HCT116 (cell line): ENCODE measurements at regions not wholly inside any gene's neighbourhood (a gene's known extent, or its start where the extent isn't known, plus 50 kb on each side); places are given as distances from the start of the nearest gene placed in this dataset.

Experiments
- ATAC-seq: fragments of 200-7000 bp; cut with Tn5 transposase; 2 replicates; pipeline ENCODE4 v1.9.1; 2020; ENCODE audit warnings: mild to moderate bottlenecking, moderate library complexity
- BruUV-seq: library from RNA; stranded (reverse); fragments of 400-500 nt; replicated peaks from 2 replicates; lab custom pipeline; 2021; lab: Mats Ljungman, UMichigan
- CTCF ChIA-PET: fragments of 300-600 bp; sonication (Branson Sonifier 250); formaldehyde crosslinking; loops from one replicate; lab custom pipeline; 2021; ENCODE audit warnings: antibody characterized with exemption; lab: Charles Lee
- POLR2A ChIA-PET: fragments of 300-600, 350-600 bp; sonication (Branson Sonifier 250); formaldehyde crosslinking; loops from one replicate; lab custom pipeline; 2021; ENCODE audit warnings: antibody characterized with exemption; lab: Charles Lee
- RAD21 ChIA-PET, 2 experiments: fragments of 300-600 bp; sonication (Branson Sonifier 250); formaldehyde crosslinking; loops; one replicate each; lab custom pipeline; 2023; ENCODE audit warnings: low total read pairs in 2 of 2; ENCODE audit not compliant: uncharacterized antibody in 2 of 2, unreplicated experiment in 2 of 2, low non-redundant PET in 1 of 2; lab: Charles Lee
- DNase-seq: peaks from one replicate; pipeline ENCODE4 v3.0.0-alpha.2; 2010; ENCODE audit warnings: low read depth, low spot score
- H2AFZ ChIP-seq: fragments of 200-600 bp; shearing (Covaris generic), sonication (generic); 2 replicates; pipeline ENCODE4 v1.6.1; 2017; ENCODE audit warnings: low read depth, mixed run types, mixed read lengths, antibody characterized with exemption, low read length; ENCODE audit not compliant: poor library complexity, severe bottlenecking
- H3K27ac ChIP-seq: 2 replicates; pipeline ENCODE4 v1.5.1; 2012; ENCODE audit warnings: low read depth, low read length
- H3K27me3 ChIP-seq: fragments of 200-600 bp; sonication (generic); 2 replicates; pipeline ENCODE4 v1.6.1; 2016; ENCODE audit warnings: mixed run types, low read length, mixed read lengths; ENCODE audit not compliant: insufficient read depth
- H3K36me3 ChIP-seq, 2 experiments: fragments of 200-500 bp in 1 of 2; fragments of 200-600 bp in 1 of 2; sonication (Bioruptor generic) in 1 of 2; sonication (generic) in 1 of 2; 2 replicates each; pipeline versions ENCODE4 v1.5.1 to v1.6.1; 2014 to 2016; ENCODE audit warnings: low read length in 2 of 2, inconsistent platforms in 1 of 2, mixed read lengths in 1 of 2, mixed run types in 1 of 2; ENCODE audit not compliant: insufficient read depth in 2 of 2, control insufficient read depth in 1 of 2
- H3K4me1 ChIP-seq, 2 experiments: fragments of 200-600 bp in 1 of 2; sonication (generic) in 1 of 2; 2 replicates each; pipeline versions ENCODE4 v1.5.1 to v1.6.1; 2012 to 2017; ENCODE audit warnings: low read length in 2 of 2, inconsistent platforms in 1 of 2, mild to moderate bottlenecking in 1 of 2, mixed read lengths in 1 of 2, mixed run types in 1 of 2, moderate library complexity in 1 of 2; ENCODE audit not compliant: insufficient read depth in 2 of 2, control insufficient read depth in 1 of 2
- H3K4me2 ChIP-seq: fragments of 200-600 bp; sonication (generic); 2 replicates; pipeline ENCODE4 v1.6.1; 2017; ENCODE audit warnings: mixed run types, low read length, mixed read lengths
- H3K4me3 ChIP-seq, 2 experiments: fragments of 200-600 bp in 1 of 2; sonication (generic) in 1 of 2; replicated peaks in 1 of 2; 2 replicates each; pipeline ENCODE4 v1.5.1; 2011 to 2016; ENCODE audit warnings: low read length in 2 of 2, control low read depth in 1 of 2, low read depth in 1 of 2, mild to moderate bottlenecking in 1 of 2, mixed read lengths in 1 of 2, mixed run types in 1 of 2
- H3K79me2 ChIP-seq: fragments of 200-600 bp; sonication (generic); 2 replicates; pipeline ENCODE4 v1.6.1; 2017; ENCODE audit warnings: mild to moderate bottlenecking, mixed run types, low read length, moderate library complexity, mixed read lengths; ENCODE audit not compliant: insufficient read depth
- H3K9ac ChIP-seq: fragments of 200-600 bp; sonication (generic); 2 replicates; pipeline ENCODE4 v1.6.1; 2016; ENCODE audit warnings: low read length, mixed read lengths
- H3K9me2 ChIP-seq: fragments of 200-600 bp; sonication (generic), shearing (Covaris generic); 2 replicates; pipeline ENCODE4 v1.6.1; 2017; ENCODE audit warnings: mixed run types, mild to moderate bottlenecking, moderate library complexity; ENCODE audit not compliant: insufficient read depth
- H3K9me3 ChIP-seq, 2 experiments: fragments of 200-500 bp in 1 of 2; fragments of 200-600 bp in 1 of 2; sonication (Bioruptor generic) in 1 of 2; sonication (generic) in 1 of 2; 2 replicates each; pipeline ENCODE4 v1.6.1; 2014 to 2017; ENCODE audit warnings: low read length in 2 of 2, mixed read lengths in 2 of 2, inconsistent platforms in 1 of 2, low read depth in 1 of 2, mild to moderate bottlenecking in 1 of 2, mixed run types in 1 of 2, moderate library complexity in 1 of 2; ENCODE audit not compliant: control insufficient read depth in 1 of 2, insufficient read depth in 1 of 2
- H4K20me1 ChIP-seq: fragments of 200-600 bp; sonication (generic), shearing (Covaris generic); 2 replicates; pipeline ENCODE4 v1.6.1; 2017; ENCODE audit warnings: mixed run types, mild to moderate bottlenecking, moderate library complexity; ENCODE audit not compliant: insufficient read depth
- ATF3 ChIP-seq: IDR thresholded peaks from 2 replicates; pipeline ENCODE4 v1.6.1; 2012
- RAD21 ChIP-seq: IDR thresholded peaks from 2 replicates; pipeline ENCODE4 v1.6.1; 2012; ENCODE audit warnings: low read depth, mild to moderate bottlenecking
- TCF7L2 ChIP-seq: IDR thresholded peaks from 2 replicates; pipeline ENCODE4 v1.7.0; 2011; ENCODE audit warnings: borderline replicate concordance, inconsistent platforms; ENCODE audit not compliant: insufficient read depth, insufficient read length; ENCODE audit errors: extremely low read depth
- intact Hi-C: fragments of 100-400 bp; cut with micrococcal nuclease; formaldehyde crosslinking; loops from 2 replicates; pipeline ENCODE4 v1.10.0; 2022
- TF ChIP-seq, protein P1 (sequence below): IDR thresholded peaks from 2 replicates; pipeline ENCODE4 v1.6.1; 2012; ENCODE audit warnings: low read depth

GRCh38 chr3:4091786-4092185, 211.4 kb upstream of the SETMAR start (continued):
- TF ChIP-seq, protein P1, sequence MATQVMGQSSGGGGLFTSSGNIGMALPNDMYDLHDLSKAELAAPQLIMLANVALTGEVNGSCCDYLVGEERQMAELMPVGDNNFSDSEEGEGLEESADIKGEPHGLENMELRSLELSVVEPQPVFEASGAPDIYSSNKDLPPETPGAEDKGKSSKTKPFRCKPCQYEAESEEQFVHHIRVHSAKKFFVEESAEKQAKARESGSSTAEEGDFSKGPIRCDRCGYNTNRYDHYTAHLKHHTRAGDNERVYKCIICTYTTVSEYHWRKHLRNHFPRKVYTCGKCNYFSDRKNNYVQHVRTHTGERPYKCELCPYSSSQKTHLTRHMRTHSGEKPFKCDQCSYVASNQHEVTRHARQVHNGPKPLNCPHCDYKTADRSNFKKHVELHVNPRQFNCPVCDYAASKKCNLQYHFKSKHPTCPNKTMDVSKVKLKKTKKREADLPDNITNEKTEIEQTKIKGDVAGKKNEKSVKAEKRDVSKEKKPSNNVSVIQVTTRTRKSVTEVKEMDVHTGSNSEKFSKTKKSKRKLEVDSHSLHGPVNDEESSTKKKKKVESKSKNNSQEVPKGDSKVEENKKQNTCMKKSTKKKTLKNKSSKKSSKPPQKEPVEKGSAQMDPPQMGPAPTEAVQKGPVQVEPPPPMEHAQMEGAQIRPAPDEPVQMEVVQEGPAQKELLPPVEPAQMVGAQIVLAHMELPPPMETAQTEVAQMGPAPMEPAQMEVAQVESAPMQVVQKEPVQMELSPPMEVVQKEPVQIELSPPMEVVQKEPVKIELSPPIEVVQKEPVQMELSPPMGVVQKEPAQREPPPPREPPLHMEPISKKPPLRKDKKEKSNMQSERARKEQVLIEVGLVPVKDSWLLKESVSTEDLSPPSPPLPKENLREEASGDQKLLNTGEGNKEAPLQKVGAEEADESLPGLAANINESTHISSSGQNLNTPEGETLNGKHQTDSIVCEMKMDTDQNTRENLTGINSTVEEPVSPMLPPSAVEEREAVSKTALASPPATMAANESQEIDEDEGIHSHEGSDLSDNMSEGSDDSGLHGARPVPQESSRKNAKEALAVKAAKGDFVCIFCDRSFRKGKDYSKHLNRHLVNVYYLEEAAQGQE, result no peak
- TF ChIP-seq ATF3, result no peak
- TF ChIP-seq, all 23 proteins: peak for 0

DNA sequence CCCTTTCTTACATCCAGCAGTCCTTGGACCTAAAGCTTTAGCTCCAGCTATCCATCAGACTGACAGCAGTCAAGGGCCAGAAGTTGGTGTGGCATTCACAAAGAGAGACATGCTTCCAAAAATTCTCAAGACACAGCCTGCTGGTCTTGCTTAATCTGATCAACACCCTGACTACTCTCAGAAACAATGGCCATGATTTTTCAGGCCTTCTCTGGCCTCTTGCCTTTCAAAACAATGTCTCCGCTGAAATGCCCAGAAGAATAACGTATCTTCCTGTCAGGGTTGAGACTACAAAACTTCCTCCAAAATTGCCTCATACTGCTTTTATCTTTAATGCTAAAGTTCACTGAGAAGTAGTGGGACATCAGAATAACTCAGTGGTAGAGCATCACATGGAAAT, 205.4 kb upstream of the SETMAR start:
- H3K4me3 ChIP-seq, result no peak overlapping the region
- DNase-seq (no peak), ATAC-seq (no peak)
- H2AFZ ChIP-seq, result no peak overlapping the region
- no peaks in the 10 kb centered on the region for H3K4me1 ChIP-seq
- intact Hi-C loops, result no loop called here
- no TSS peak for BruUV-seq
- ChIA-PET CTCF (no interaction called here), RAD21 (no interaction called here), POLR2A (no interaction called here)
- H3K9me2 ChIP-seq, result no peaks in the 10 kb centered on the region
- no peak overlapping the region for H3K27ac ChIP-seq
- no peaks in the 10 kb centered on the region for H3K36me3 ChIP-seq
- no peak overlapping the region for H3K9ac ChIP-seq
- TF ChIP-seq TCF7L2 (no peak), RAD21 (no peak)
- H3K79me2 ChIP-seq, result no peaks in the 10 kb centered on the region
- H3K9me3 ChIP-seq, result no peaks in the 10 kb centered on the region
- H4K20me1 ChIP-seq, result no peaks in the 10 kb centered on the region
- H3K4me2 ChIP-seq, result no peak overlapping the region
- no peaks in the 10 kb centered on the region for H3K27me3 ChIP-seq
